Panc1 (cell line): ENCODE measurements at regions not wholly inside any gene's neighbourhood (a gene's known extent, or its start where the extent isn't known, plus 50 kb on each side); places are given as distances from the start of the nearest gene placed in this dataset.

Experiments
- ATAC-seq: fragments of 200-7000 bp; cut with Tn5 transposase; 2 replicates; pipeline ENCODE4 v1.9.1; 2020; ENCODE audit warnings: mild to moderate bottlenecking, moderate library complexity
- BruUV-seq: library from RNA; stranded (reverse); fragments of 400-500 nt; replicated peaks from 2 replicates; lab custom pipeline; 2021; lab: Mats Ljungman, UMichigan
- CTCF ChIA-PET: fragments of 300-600 bp; sonication (Branson Sonifier 250); formaldehyde crosslinking; loops from one replicate; lab custom pipeline; 2022; ENCODE audit warnings: antibody characterized with exemption; lab: Charles Lee
- POLR2A ChIA-PET: fragments of 300-600 bp; sonication (Branson Sonifier 250); formaldehyde crosslinking; loops from one replicate; lab custom pipeline; 2022; ENCODE audit warnings: antibody characterized with exemption; lab: Charles Lee
- DNase-seq: peaks from one replicate; pipeline ENCODE4 v3.0.0-alpha.2; 2010; ENCODE audit warnings: low read depth, low spot score
- H3K27ac ChIP-seq: 2 replicates; pipeline ENCODE4 v1.5.1; 2011; ENCODE audit warnings: mild to moderate bottlenecking, low read length, inconsistent platforms
- H3K27me3 ChIP-seq: fragments of 200-500 bp; sonication (Bioruptor generic); 2 replicates; pipeline ENCODE4 v1.6.0; 2014; ENCODE audit warnings: low read length, inconsistent platforms; ENCODE audit not compliant: control insufficient read depth, insufficient read depth
- H3K36me3 ChIP-seq: fragments of 200-500 bp; sonication (Bioruptor generic); 2 replicates; pipeline ENCODE4 v1.5.1; 2014; ENCODE audit warnings: inconsistent platforms, mild to moderate bottlenecking, low read length, moderate library complexity; ENCODE audit not compliant: control insufficient read depth, insufficient read depth
- H3K4me1 ChIP-seq: 2 replicates; pipeline ENCODE4 v1.5.1; 2011; ENCODE audit warnings: inconsistent platforms, mild to moderate bottlenecking, low read length, moderate library complexity; ENCODE audit not compliant: control insufficient read depth, insufficient read depth
- H3K4me3 ChIP-seq, 2 experiments: 2 replicates each; pipeline ENCODE4 v1.5.1; 2011 to 2012; ENCODE audit warnings: low read depth in 2 of 2, low read length in 2 of 2, mild to moderate bottlenecking in 2 of 2, inconsistent platforms in 1 of 2, moderate library complexity in 1 of 2
- H3K9me3 ChIP-seq: fragments of 200-500 bp; sonication (Bioruptor generic); 2 replicates; pipeline ENCODE4 v1.5.1; 2014; ENCODE audit warnings: low read depth, mild to moderate bottlenecking, inconsistent platforms, low read length, moderate library complexity; ENCODE audit not compliant: control insufficient read depth, insufficient read depth
- CTCF ChIP-seq: fragments of 450-650 bp; IDR thresholded peaks from 2 replicates; pipeline ENCODE4 v1.5.1; 2017; ENCODE audit warnings: mild to moderate bottlenecking
- POLR2AphosphoS5 ChIP-seq: IDR thresholded peaks from 2 replicates; pipeline ENCODE4 v1.6.1; 2012; ENCODE audit warnings: mild to moderate bottlenecking, low read depth, low read length, moderate library complexity
- REST ChIP-seq, 2 experiments: IDR thresholded peaks; 2 replicates each; pipeline ENCODE4 v1.6.1; 2011 to 2012; ENCODE audit warnings: low read depth in 2 of 2, control low read depth in 1 of 2, low read length in 1 of 2, mild to moderate bottlenecking in 1 of 2, moderate library complexity in 1 of 2; ENCODE audit not compliant: insufficient read depth in 1 of 2
- SIN3A ChIP-seq: IDR thresholded peaks from 2 replicates; pipeline ENCODE4 v1.6.1; 2012; ENCODE audit warnings: low read depth, mild to moderate bottlenecking, low read length, moderate library complexity, borderline replicate concordance; ENCODE audit not compliant: insufficient read depth
- TCF7L2 ChIP-seq: IDR thresholded peaks from 2 replicates; pipeline ENCODE4 v1.6.1; 2011; ENCODE audit warnings: mild to moderate bottlenecking, low read depth, low read length, inconsistent platforms
- in situ Hi-C: cut with HindIII; loops from 2 replicates; pipeline ENCODE4 v1.10.0; 2016; ENCODE audit warnings: low sequenced_read_pairs, low pct_unique_long_range_greater_than_20kb
- intact Hi-C: fragments of 100-400 bp; cut with micrococcal nuclease; formaldehyde crosslinking; loops from one replicate; pipeline ENCODE4 v1.10.0; 2022; ENCODE audit not compliant: unreplicated experiment

GRCh38 chr12:5247144-5247543 is 184.8 kb upstream of the NTF3 start:
- no peaks in the 10 kb centered on the region for H3K36me3 ChIP-seq
- H3K9me3 ChIP-seq = no peaks in the 10 kb centered on the region
- ATAC-seq (no peak), DNase-seq (no peak)
- H3K4me3 ChIP-seq = no peak overlapping the region
- POLR2A ChIA-PET = no interaction called here
- H3K27ac ChIP-seq = no peak overlapping the region
- TF ChIP-seq POLR2AphosphoS5 = no peak
- TF ChIP-seq REST (IDR thresholded peaks at IDR 0.05; ENCODE audit: insufficient read depth in 1 of 2, low read depth in 2 of 2, low read length in 1 of 2) = no peak
- no peak for TF ChIP-seq CTCF
- no peak for TF ChIP-seq TCF7L2
- TF ChIP-seq SIN3A = no peak
- H3K27me3 ChIP-seq = no peaks in the 10 kb centered on the region; the same call in 1 of the 2 replicates
- intact Hi-C loops = no loop called here
- no TSS peak for BruUV-seq
- CTCF ChIA-PET = no interaction called here
- in situ Hi-C loops = no loop called here
- H3K4me1 ChIP-seq = no peaks in the 10 kb centered on the region

- Histone ChIP-seq H3K36me3 (no peaks in the 10 kb centered on the region), H3K4me1 (no peaks in the 10 kb centered on the region), H3K27me3 (no peaks in the 10 kb centered on the region; the same call in 1 of the 2 replicates), H3K4me3 (no peak overlapping the region), H3K27ac (no peak overlapping the region), H3K9me3 (no peaks in the 10 kb centered on the region)
- ATAC-seq (no peak), DNase-seq (no peak)
- BruUV-seq = no TSS peak
- in situ Hi-C loops (no loop called here), intact Hi-C loops (no loop called here)
- TF ChIP-seq SIN3A (no peak), REST (IDR thresholded peaks at IDR 0.05; ENCODE audit: insufficient read depth in 1 of 2, low read depth in 2 of 2, low read length in 1 of 2) (no peak), TCF7L2 (no peak), POLR2AphosphoS5 (no peak), CTCF (no peak)
- POLR2A ChIA-PET = no interaction called here
- CTCF ChIA-PET = no interaction called here
Measured at GRCh38 chr12:5248230-5248629, 183.7 kb upstream of the NTF3 start.
